GM19238 (cell line): ENCODE measurements at regions not wholly inside any gene's neighbourhood (a gene's known extent, or its start where the extent isn't known, plus 50 kb on each side); places are given as distances from the start of the nearest gene placed in this dataset.

ENCODE experiments used
- DNase-seq: peaks from one replicate; pipeline ENCODE4 v3.0.0; 2011; ENCODE audit warnings: low spot score; ENCODE audit not compliant: insufficient read length

GRCh38 chr6:87908978-87909811, 138.4 kb upstream of the SPACA1 start:
- no peak for DNase-seq

- no peak for DNase-seq
Observed at GRCh38 chr6:87907521-87907920, 140.1 kb upstream of the SPACA1 start.

DNA sequence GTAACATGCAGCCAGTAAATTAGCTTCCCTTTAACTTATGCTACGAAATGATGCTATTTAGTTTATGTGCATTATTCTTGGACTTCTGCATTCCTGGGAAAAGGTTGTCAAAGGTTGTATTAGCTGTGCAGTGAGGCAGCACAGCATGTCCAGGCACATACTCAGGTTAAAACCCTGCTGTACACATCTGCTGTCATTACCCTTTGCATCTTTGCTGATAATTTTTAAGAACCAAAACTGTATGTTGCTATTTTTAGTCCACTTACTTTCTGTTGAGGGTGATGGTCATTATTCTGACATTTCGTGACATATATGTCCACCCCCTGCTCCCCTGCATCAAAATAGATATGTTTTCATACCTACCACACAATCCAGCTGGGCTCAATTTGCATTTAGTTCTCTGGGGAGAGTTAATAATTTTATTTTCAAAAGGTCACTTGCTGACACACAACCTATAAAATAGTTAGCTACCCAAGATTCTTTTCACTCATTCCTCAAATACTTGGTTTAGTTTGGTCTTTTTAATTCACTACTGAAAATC, 142.5 kb upstream of the SPACA1 start:
- peak; percentile 27 for DNase-seq

DNA sequence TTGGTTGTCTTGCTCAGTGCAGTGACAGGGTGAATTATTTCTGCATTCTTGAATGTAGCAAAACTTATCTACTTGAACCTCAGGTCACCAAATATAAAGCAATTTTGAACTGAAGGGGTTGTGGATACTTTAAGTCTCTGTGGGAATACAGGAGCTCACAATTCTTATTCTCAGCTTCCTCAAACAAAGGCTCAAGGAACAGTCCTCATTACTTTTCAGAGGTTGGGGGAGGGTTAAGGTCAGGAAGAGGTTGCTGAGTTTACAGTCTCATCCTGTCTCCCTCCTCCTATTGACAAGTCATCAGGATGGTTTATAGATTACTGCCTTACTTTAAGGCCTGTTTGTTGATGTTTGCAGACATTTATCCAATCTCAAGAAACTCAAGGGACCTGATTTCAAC, 143.6 kb upstream of the SPACA1 start:
- no peak for DNase-seq

DNA sequence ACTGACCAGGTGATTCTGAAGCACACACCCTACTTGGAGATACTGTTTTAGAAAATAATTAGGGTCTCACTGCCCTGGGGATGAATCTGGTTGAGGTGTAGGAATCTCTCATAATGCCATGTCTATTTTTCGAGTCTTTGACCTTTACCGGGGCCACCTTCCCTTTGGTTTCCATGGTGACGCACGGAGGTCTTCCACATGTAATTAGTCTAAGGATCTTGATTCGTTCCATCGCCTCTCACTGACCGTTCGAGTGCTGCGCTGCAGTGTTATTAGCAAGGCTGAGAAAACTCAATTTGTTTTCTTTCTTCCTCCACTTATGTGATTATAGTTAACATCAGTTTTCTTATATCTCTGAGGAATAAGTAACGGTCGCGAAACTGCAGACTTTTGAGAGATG, 144.3 kb upstream of the SPACA1 start:
- no peak for DNase-seq

GRCh38 chr6:87902383-87902782, 145.3 kb upstream of the SPACA1 start:
- DNase-seq = no peak

GRCh38 chr6:87901613-87902012, 146.0 kb upstream of the SPACA1 start:
- no peak for DNase-seq

GRCh38 chr6:87900160-87900698, 147.4 kb upstream of the SPACA1 start:
- DNase-seq = no peak

- no peak for DNase-seq
Observed at GRCh38 chr6:87899499-87900147, 148.0 kb upstream of the SPACA1 start.

GRCh38 chr6:87897663-87898062, 150.0 kb upstream of the SPACA1 start:
- DNase-seq = no peak

DNA sequence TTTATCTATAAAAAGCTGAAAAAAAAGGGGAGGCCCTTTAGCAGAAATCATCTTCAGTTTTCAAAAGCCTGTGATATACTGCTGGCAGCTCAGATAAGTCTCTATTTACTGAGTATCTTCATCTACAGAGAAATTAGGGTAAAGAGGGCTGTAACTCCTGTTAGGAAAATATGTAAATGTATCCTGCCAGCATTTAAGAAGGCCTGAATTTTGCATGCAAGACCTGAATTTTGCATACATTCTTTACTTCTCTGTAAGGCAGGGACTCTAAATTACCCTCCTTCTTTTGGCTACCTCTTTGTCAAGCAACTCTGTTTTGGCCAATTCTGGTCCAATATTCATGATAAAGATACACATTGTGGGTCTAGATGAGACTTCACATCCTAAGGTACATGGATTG, 150.6 kb upstream of the SPACA1 start:
- DNase-seq = no peak

DNA sequence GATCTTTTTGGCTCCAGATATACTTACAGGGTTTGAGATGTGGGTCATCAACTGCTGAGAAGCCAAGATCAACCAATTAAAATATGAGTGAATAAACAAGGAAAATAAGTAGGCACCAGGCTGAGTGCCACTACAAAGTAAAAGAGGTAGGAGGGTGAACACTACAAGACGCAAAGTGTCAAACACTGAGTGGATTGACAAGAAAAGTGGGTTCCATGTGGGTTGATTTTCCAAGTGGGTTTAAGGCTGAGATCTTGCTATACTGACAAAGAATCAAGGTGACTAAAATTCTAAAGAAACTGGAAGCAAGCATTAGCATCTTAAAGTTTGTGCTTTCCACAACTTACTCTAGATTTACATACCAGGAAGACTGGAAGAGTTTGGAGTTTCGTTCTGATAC, 160.4 kb upstream of the SPACA1 start:
- no peak for DNase-seq

DNA sequence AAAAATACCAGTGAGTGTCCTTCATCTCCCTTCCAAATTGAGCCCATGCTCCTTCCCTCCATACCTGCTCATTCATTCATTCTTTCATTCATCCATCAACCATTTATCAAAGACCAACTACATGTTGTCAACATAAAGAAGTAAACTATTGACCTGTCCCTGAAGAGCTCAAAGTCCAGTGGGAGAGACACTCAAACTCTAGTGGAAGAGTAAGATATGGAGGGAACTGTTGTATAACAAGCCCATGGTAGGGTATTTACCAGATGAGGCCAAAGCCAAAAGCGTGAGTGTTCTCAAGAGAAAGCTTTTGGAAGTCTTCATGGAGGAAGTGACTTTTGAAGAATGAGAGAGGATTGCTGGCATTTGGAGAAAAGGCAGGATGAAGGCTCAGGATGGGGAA, 163.4 kb upstream of the SPACA1 start:
- DNase-seq = no peak

DNA sequence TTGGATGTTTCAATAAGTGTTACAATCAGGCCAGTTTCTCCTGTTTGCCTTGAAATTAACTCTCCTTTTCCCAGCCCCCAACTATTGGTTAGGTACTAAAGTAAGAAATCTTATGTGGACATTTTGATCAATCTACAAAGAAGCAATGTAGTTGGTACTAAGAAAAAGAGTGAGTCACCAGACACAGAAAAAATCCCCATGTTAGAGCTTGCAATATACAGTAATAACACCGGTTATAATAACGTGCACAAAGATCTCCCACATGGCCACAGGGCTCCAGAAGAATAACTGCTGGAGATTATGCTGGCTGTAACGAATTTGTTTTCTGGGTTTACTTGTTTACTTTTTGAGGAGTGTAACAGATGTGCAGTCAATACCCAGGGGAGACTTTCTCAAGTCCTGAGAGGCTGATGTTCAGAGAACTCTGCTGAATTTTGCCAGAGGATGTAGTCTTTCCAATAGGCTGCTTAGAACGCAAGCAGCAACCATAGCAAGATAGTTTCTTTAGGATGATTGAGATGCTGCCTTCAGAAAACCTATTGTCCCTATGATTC, 166.2 kb upstream of the SPACA1 start:
- DNase-seq = no peak

DNA sequence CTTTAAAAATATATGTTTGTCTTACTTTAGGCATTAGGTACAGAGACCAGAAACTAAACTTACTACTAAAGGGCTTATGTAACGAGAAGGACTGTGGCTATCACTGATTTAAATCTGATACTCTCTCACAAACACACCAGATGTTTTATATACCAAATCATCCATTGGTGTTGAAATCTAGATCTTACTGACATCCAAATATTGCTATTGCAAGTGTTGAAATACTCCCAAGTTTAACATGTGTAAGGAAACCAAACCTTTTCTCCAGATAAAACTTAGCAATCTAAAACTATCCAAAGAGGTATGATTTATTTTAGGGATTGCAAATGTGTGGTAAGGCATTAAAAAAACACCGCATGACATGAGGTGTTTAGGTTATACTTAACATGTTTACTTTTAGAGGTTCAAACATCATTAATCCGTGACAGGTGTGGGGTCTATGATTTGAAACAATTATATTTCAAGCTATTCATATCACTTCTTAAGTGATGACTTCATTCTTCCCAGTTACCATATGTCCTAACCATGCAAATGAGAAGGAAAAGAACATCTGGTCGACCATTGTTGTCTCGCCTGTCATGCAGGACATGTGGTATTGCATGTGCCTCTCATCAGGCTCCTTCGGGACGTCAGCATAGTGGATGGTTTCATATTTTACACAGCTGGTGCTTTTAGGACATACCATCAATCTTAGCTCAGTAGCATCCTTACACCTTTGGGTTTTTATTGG, 168.3 kb upstream of the SPACA1 start:
- peak; percentile 11 for DNase-seq

- no peak for DNase-seq
Observed at GRCh38 chr6:87875781-87876180, 171.9 kb upstream of the SPACA1 start.

- DNase-seq = no peak
Observed at GRCh38 chr6:87873556-87873955, 171.5 kb upstream of the AKIRIN2 start.

DNA sequence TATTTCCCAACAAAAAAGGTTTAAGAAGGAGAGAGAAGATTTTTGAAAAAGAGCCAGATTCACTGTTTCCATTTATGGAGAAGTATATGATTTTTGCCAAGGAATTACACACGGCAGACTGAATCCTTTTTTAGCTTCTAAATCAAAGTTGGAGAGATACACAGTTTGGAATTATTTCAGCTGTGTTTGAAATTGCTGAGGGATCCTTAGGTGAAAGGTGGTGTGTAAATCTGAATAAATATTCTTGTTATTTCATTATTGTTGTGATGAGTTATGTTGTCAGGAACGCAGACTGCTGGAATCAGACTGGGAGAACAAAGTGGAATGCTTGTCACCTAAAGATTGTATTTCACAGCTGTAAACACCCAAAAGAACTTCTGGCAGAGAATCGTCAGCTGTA, 168.5 kb upstream of the AKIRIN2 start:
- no peak for DNase-seq

DNA sequence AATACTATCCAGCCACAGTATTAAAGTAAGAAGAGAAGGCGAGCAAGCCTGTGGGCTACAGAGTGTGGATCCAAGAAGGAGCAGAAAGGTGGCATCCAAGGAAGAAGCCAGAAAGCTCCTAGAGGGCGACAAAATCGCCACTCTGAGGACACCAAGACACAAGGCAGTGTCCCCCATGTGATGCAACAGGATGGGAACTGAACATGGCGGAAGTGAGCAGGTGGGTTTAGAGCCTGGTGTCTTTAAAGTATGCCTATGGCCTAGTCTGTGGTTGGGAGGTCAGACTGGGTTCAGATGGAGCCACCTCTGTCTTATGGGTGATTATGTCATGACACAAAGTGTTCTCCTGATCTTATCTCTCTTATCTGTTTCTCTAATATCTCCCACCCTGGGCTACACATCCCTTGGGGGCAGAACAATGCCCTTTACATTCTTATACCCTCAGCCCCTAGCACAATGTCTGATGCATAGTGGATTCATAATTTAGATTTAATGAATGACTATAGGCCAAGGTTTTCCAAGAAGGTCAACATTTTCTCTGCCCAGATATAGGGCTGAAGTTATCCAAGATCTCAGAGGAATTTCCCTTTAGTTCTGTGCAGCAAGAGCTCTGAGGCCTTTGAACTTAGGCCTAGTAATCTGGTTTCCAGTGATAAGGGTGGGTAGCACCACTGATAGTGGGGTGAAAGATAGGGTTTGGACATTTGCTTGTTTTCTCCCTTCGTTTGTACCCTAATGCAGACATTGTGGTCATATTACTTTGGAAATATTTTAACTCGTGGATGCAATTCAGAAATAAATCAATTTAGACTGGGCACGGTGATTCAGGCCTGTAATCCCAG, 167.3 kb upstream of the AKIRIN2 start:
- no peak for DNase-seq

DNA sequence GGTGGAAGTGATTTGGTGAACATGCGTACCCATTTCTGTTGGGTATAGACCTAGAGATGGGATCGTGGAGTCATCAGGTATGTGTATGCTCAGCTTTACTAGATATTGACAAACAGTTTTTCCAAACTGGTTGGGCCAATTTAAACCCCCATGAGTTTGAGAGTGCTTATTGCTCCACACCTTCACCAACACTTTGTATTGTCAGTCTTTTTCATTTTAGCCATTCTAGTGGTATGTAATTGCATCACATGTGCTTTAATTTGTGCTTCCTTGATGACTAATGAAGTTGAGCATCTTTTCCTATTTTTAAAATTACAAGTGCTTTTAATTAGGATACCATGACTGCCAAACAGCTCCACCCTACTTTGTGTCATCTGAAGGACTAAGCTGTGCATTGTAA, 158.9 kb upstream of the AKIRIN2 start:
- DNase-seq = no peak

- no peak for DNase-seq
Observed at GRCh38 chr6:87858440-87858839, 156.4 kb upstream of the AKIRIN2 start.
